ENCODE measurements at regions not wholly inside any gene's neighbourhood (a gene's known extent, or its start where the extent isn't known, plus 50 kb on each side); places are given as distances from the start of the nearest gene placed in this dataset.

- H4K20me1 ChIP-seq (ENCODE audit: insufficient read depth, low read length): no peaks in the 10 kb centered on the region
- TF ChIP-seq CTCF (IDR thresholded peaks at IDR 0.05; ENCODE audit: low read length) (no peak), EZH2 (IDR thresholded peaks at IDR 0.05; ENCODE audit: borderline replicate concordance, low read length) (no peak)
- H2AFZ ChIP-seq (ENCODE audit: low read length): no peak overlapping the region
- H3K4me1 ChIP-seq (ENCODE audit: insufficient read depth, low read length, severe bottlenecking): no peaks in the 10 kb centered on the region
- H3K4me2 ChIP-seq (ENCODE audit: low read length): no peak overlapping the region
- H3K9me2 ChIP-seq (ENCODE audit: low read depth, low read length): no peaks in the 10 kb centered on the region
- H3F3A ChIP-seq (ENCODE audit: insufficient read depth, low read length): no peaks in the 10 kb centered on the region
- no peaks in the 10 kb centered on the region for H3K36me3 ChIP-seq (ENCODE audit: insufficient read depth, low read length)
- H3K9me3 ChIP-seq (ENCODE audit: low read length): no peaks in the 10 kb centered on the region
- no peak overlapping the region for H3K27ac ChIP-seq (ENCODE audit: low read depth, low read length, poor library complexity, severe bottlenecking)
- no peaks in the 10 kb centered on the region for H3K27me3 ChIP-seq (ENCODE audit: insufficient read depth, low read length)
- no peaks in the 10 kb centered on the region for H3K79me2 ChIP-seq (ENCODE audit: insufficient read depth, low read length)
- H3K9ac ChIP-seq (ENCODE audit: low read length): no peak overlapping the region
- no peak overlapping the region for H3K4me3 ChIP-seq (ENCODE audit: low read depth, low read length, poor library complexity, severe bottlenecking)
Observed at GRCh38 chr12:73625226-73625625, 912.4 kb upstream of the ATXN7L3B start.

- Histone ChIP-seq H3K27me3 (ENCODE audit: insufficient read depth, low read length) (no peaks in the 10 kb centered on the region), H3F3A (ENCODE audit: insufficient read depth, low read length) (no peaks in the 10 kb centered on the region), H2AFZ (ENCODE audit: low read length) (no peak overlapping the region), H4K20me1 (ENCODE audit: insufficient read depth, low read length) (no peaks in the 10 kb centered on the region), H3K4me2 (ENCODE audit: low read length) (no peak overlapping the region), H3K9ac (ENCODE audit: low read length) (no peak overlapping the region), H3K9me2 (ENCODE audit: low read depth, low read length) (no peaks in the 10 kb centered on the region), H3K4me1 (ENCODE audit: insufficient read depth, low read length, severe bottlenecking) (no peaks in the 10 kb centered on the region), H3K4me3 (ENCODE audit: low read depth, low read length, poor library complexity, severe bottlenecking) (no peak overlapping the region), H3K9me3 (ENCODE audit: low read length) (no peaks in the 10 kb centered on the region), H3K36me3 (ENCODE audit: insufficient read depth, low read length) (no peaks in the 10 kb centered on the region), H3K27ac (ENCODE audit: low read depth, low read length, poor library complexity, severe bottlenecking) (no peak overlapping the region), H3K79me2 (ENCODE audit: insufficient read depth, low read length) (no peaks in the 10 kb centered on the region)
- no peak for TF ChIP-seq EZH2 (IDR thresholded peaks at IDR 0.05; ENCODE audit: borderline replicate concordance, low read length)
- no peak for TF ChIP-seq CTCF (IDR thresholded peaks at IDR 0.05; ENCODE audit: low read length)
Observed at GRCh38 chr12:73629171-73629570, 908.5 kb upstream of the ATXN7L3B start.

GRCh38 chr12:73629893-73630831 is 907.5 kb upstream of the ATXN7L3B start:
- Histone ChIP-seq H3K9me2 (ENCODE audit: low read depth, low read length) (no peaks in the 10 kb centered on the region), H3K4me3 (ENCODE audit: low read depth, low read length, poor library complexity, severe bottlenecking) (no peak overlapping the region), H3F3A (ENCODE audit: insufficient read depth, low read length) (no peaks in the 10 kb centered on the region), H3K9me3 (ENCODE audit: low read length) (no peaks in the 10 kb centered on the region), H3K4me1 (ENCODE audit: insufficient read depth, low read length, severe bottlenecking) (no peaks in the 10 kb centered on the region), H3K9ac (ENCODE audit: low read length) (no peak overlapping the region), H3K27ac (ENCODE audit: low read depth, low read length, poor library complexity, severe bottlenecking) (no peak overlapping the region), H3K36me3 (ENCODE audit: insufficient read depth, low read length) (no peaks in the 10 kb centered on the region), H3K79me2 (ENCODE audit: insufficient read depth, low read length) (no peaks in the 10 kb centered on the region), H2AFZ (ENCODE audit: low read length) (no peak overlapping the region), H3K4me2 (ENCODE audit: low read length) (no peak overlapping the region), H3K27me3 (ENCODE audit: insufficient read depth, low read length) (no peaks in the 10 kb centered on the region), H4K20me1 (ENCODE audit: insufficient read depth, low read length) (no peaks in the 10 kb centered on the region)
- TF ChIP-seq CTCF (IDR thresholded peaks at IDR 0.05; ENCODE audit: low read length): no peak
- TF ChIP-seq EZH2 (IDR thresholded peaks at IDR 0.05; ENCODE audit: borderline replicate concordance, low read length): no peak

Measured in OCI-LY1 (cell line).